ENCODE measurements at regions not wholly inside any gene's neighbourhood (a gene's known extent, or its start where the extent isn't known, plus 50 kb on each side); places are given as distances from the start of the nearest gene placed in this dataset.
A peak's percentile ranks its signal among the peaks of the same experiment; 100 is the strongest.

DNA sequence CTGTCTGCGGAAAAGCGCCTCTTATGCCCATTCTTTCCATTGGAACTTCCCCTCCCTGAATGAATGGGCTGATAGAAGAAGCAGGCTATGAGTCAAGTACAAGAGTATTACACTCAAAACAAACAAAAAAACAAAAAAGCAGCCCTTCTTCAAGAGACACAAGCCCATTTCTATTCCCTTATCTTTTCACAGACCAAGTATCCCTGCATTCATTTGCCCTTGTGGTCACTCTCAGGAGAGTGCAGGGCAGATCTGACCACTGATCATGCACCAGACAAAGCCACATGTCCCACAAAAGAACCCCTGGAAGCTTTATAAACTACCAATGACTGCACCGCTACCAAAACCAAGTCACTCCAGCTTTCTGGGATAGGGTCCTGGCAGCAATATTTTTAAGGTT lies 262.5 kb upstream of the TAS2R1 start:
- H3K9me2 ChIP-seq (replicated peaks; ENCODE audit: insufficient read depth) = no peaks in the 10 kb centered on the region
- no peaks in the 10 kb centered on the region for H3K27me3 ChIP-seq
- no peak overlapping the region for H2AFZ ChIP-seq
- no peaks in the 10 kb centered on the region for H3K4me1 ChIP-seq (ENCODE audit: insufficient read depth)
- DNase-seq (ENCODE audit: low spot score) = no peak
- no peak overlapping the region for H3K4me3 ChIP-seq
- no peaks in the 10 kb centered on the region for H3K9me3 ChIP-seq (ENCODE audit: low read depth)
- H3K79me2 ChIP-seq = no peaks in the 10 kb centered on the region
- H3K4me2 ChIP-seq = no peak overlapping the region
- no peaks in the 10 kb centered on the region for H4K20me1 ChIP-seq (ENCODE audit: insufficient read depth, poor library complexity, severe bottlenecking)
- no peaks in the 10 kb centered on the region for H3K36me3 ChIP-seq (replicated peaks; ENCODE audit: insufficient read depth, low read depth)
- no peak for TF ChIP-seq EZH2 (IDR thresholded peaks at IDR 0.05; ENCODE audit: borderline replicate concordance)
- TF ChIP-seq, protein P1, sequence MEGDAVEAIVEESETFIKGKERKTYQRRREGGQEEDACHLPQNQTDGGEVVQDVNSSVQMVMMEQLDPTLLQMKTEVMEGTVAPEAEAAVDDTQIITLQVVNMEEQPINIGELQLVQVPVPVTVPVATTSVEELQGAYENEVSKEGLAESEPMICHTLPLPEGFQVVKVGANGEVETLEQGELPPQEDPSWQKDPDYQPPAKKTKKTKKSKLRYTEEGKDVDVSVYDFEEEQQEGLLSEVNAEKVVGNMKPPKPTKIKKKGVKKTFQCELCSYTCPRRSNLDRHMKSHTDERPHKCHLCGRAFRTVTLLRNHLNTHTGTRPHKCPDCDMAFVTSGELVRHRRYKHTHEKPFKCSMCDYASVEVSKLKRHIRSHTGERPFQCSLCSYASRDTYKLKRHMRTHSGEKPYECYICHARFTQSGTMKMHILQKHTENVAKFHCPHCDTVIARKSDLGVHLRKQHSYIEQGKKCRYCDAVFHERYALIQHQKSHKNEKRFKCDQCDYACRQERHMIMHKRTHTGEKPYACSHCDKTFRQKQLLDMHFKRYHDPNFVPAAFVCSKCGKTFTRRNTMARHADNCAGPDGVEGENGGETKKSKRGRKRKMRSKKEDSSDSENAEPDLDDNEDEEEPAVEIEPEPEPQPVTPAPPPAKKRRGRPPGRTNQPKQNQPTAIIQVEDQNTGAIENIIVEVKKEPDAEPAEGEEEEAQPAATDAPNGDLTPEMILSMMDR (IDR thresholded peaks at IDR 0.05; ENCODE audit: poor library complexity) = no peak
- no peak for TF ChIP-seq EZH2phosphoT487 (IDR thresholded peaks at IDR 0.05; ENCODE audit: low read depth, severe bottlenecking, unreplicated experiment)
- H3K27ac ChIP-seq = no peak overlapping the region
- 97% methylated on average over 3 of the region's 3 CpGs for WGBS (ENCODE audit: low lambda C conversion rate, missing lambda C conversion rate)

DNA sequence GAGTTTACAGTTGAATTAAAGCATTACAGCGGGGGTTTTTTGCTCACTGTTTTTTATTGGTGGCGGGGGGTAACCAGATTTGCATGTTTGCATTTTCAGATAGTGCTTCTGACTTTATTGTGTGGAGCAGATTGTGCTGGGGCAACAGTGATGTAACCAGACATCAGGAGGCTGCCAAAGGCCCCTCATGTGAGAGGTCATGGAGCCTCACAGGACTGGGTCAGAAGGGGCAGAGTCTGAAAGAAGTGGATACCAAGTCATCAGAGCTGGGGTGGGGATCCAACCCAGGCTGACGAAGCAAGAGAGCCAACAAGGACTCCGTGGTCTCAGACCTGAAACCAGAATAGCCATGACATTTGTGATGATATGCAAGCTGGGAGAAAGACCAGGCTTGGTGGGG lies 259.4 kb upstream of the TAS2R1 start:
- WGBS (ENCODE audit: low lambda C conversion rate, missing lambda C conversion rate) = 93% methylated on average over 4 of the region's 4 CpGs
- Histone ChIP-seq H3K27me3 (no peaks in the 10 kb centered on the region), H3K4me3 (no peak overlapping the region), H3K9me3 (ENCODE audit: low read depth) (no peaks in the 10 kb centered on the region), H3K79me2 (no peaks in the 10 kb centered on the region), H3K27ac (no peak overlapping the region), H3K9me2 (replicated peaks; ENCODE audit: insufficient read depth) (no peaks in the 10 kb centered on the region), H3K36me3 (replicated peaks; ENCODE audit: insufficient read depth, low read depth) (no peaks in the 10 kb centered on the region), H3K4me2 (no peak overlapping the region), H2AFZ (no peak overlapping the region), H4K20me1 (ENCODE audit: insufficient read depth, poor library complexity, severe bottlenecking) (no peaks in the 10 kb centered on the region), H3K4me1 (ENCODE audit: insufficient read depth) (no peaks in the 10 kb centered on the region)
- TF ChIP-seq, protein P1 (IDR thresholded peaks at IDR 0.05; ENCODE audit: poor library complexity) = no peak
- TF ChIP-seq EZH2phosphoT487 (IDR thresholded peaks at IDR 0.05; ENCODE audit: low read depth, severe bottlenecking, unreplicated experiment) (no peak), EZH2 (IDR thresholded peaks at IDR 0.05; ENCODE audit: borderline replicate concordance) (no peak)
- no peak for DNase-seq (ENCODE audit: low spot score)

DNA sequence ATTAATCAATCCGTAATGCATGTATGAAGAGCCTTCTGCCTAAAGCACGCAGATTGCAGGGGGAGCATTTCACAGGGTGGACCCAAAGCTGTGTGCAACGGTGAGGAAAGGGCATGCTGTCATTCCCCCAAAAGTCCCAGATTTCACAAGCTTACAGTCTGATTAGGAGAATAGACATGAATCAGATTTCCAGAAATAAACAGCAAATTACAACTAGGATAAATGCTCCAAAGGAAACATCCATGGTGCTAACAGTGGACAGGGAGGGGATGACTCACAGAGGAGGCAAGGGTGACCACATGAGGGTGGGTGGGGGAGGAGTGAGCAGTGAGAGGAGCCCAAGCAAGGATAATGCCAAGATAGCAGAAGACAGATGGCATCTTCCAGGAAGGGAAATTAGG lies 258.4 kb upstream of the TAS2R1 start:
- TF ChIP-seq EZH2phosphoT487 (IDR thresholded peaks at IDR 0.05; ENCODE audit: low read depth, severe bottlenecking, unreplicated experiment) (no peak), EZH2 (IDR thresholded peaks at IDR 0.05; ENCODE audit: borderline replicate concordance) (no peak)
- TF ChIP-seq, protein P1 (IDR thresholded peaks at IDR 0.05; ENCODE audit: poor library complexity) = no peak
- Histone ChIP-seq H3K4me1 (ENCODE audit: insufficient read depth) (no peaks in the 10 kb centered on the region), H3K4me2 (no peak overlapping the region), H3K9me3 (ENCODE audit: low read depth) (no peaks in the 10 kb centered on the region), H3K4me3 (no peak overlapping the region), H3K36me3 (replicated peaks; ENCODE audit: insufficient read depth, low read depth) (no peaks in the 10 kb centered on the region), H3K27me3 (no peaks in the 10 kb centered on the region), H3K79me2 (no peaks in the 10 kb centered on the region), H3K9me2 (replicated peaks; ENCODE audit: insufficient read depth) (no peaks in the 10 kb centered on the region), H3K27ac (no peak overlapping the region), H2AFZ (no peak overlapping the region), H4K20me1 (ENCODE audit: insufficient read depth, poor library complexity, severe bottlenecking) (no peaks in the 10 kb centered on the region)
- WGBS (ENCODE audit: low lambda C conversion rate, missing lambda C conversion rate) = 83% methylated on average over 3 of the region's 3 CpGs
- peak; percentile 26 for DNase-seq (ENCODE audit: low spot score)

DNA sequence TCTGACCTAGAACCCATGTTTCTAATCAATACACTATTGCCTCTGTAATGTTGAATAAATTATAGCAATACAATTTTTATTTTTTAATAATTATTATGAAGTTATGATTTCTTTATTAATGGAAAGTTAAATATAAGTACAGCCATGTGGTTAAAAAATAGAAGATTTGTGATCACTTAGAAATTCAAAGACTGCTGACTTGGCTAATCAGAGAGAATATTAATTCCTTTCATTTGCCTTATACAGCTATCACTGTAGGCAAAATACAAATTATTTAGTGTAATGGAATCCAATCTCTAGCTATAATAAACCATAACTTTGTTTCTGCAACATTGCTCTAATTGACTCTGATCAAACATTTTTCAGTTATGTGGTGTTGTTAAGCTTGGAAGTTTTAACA lies 255.0 kb upstream of the TAS2R1 start:
- no peak overlapping the region for H3K4me2 ChIP-seq
- no peak overlapping the region for H3K4me3 ChIP-seq
- no peak overlapping the region for H3K27ac ChIP-seq
- TF ChIP-seq EZH2phosphoT487 (IDR thresholded peaks at IDR 0.05; ENCODE audit: low read depth, severe bottlenecking, unreplicated experiment) (no peak), EZH2 (IDR thresholded peaks at IDR 0.05; ENCODE audit: borderline replicate concordance) (no peak)
- TF ChIP-seq, protein P1 (IDR thresholded peaks at IDR 0.05; ENCODE audit: poor library complexity) = no peak
- no peaks in the 10 kb centered on the region for H3K4me1 ChIP-seq (ENCODE audit: insufficient read depth)
- no peaks in the 10 kb centered on the region for H4K20me1 ChIP-seq (ENCODE audit: insufficient read depth, poor library complexity, severe bottlenecking)
- no peaks in the 10 kb centered on the region for H3K9me2 ChIP-seq (replicated peaks; ENCODE audit: insufficient read depth)
- H3K27me3 ChIP-seq = no peaks in the 10 kb centered on the region
- no peaks in the 10 kb centered on the region for H3K36me3 ChIP-seq (replicated peaks; ENCODE audit: insufficient read depth, low read depth)
- H3K79me2 ChIP-seq = no peaks in the 10 kb centered on the region
- DNase-seq (ENCODE audit: low spot score) = no peak
- H3K9me3 ChIP-seq (ENCODE audit: low read depth) = peaks cover 4% of the 10 kb centered on the region
- no peak overlapping the region for H2AFZ ChIP-seq

All from hepatocyte (in vitro differentiated cells).